ENCODE measurements at regions not wholly inside any gene's neighbourhood (a gene's known extent, or its start where the extent isn't known, plus 50 kb on each side); places are given as distances from the start of the nearest gene placed in this dataset.

- TF ChIP-seq SRF (CRISPR knock-in tag; IDR thresholded peaks at IDR 0.05) (no peak), CBX3 (IDR thresholded peaks at IDR 0.05; ENCODE audit: borderline replicate concordance in 1 of 2, low read length in 2 of 2) (no peak)
Observed at GRCh38 chr12:77228376-77228775, 163.0 kb upstream of the E2F7 start.
